CD8-positive, alpha-beta memory T cell (primary cell): ENCODE measurements at regions not wholly inside any gene's neighbourhood (a gene's known extent, or its start where the extent isn't known, plus 50 kb on each side); places are given as distances from the start of the nearest gene placed in this dataset.
A peak's percentile ranks its signal among the peaks of the same experiment; 100 is the strongest.
"Not testable (repeated sequence)": the region's sequence is repeated elsewhere in the genome, so short reads cannot be mapped to it uniquely, and the experiment has no call there.

ENCODE experiments used
- CTCF ChIA-PET: fragments of 350-600 bp; sonication (Branson Sonifier 250); formaldehyde crosslinking; loops from one replicate; lab custom pipeline; 2021; ENCODE audit warnings: antibody characterized with exemption; lab: Charles Lee
- POLR2A ChIA-PET: fragments of 350-600 bp; sonication (Branson Sonifier 250); formaldehyde crosslinking; loops from one replicate; lab custom pipeline; 2021; ENCODE audit warnings: antibody characterized with exemption; lab: Charles Lee
- DNase-seq, 5 donors: peaks; one replicate each; pipeline versions ENCODE4 v3.0.0 to v3.0.0-alpha.2; 2020 to 2022; ENCODE audit warnings: mixed read lengths in 1 of 5
- H3K27ac ChIP-seq: one replicate; pipeline ENCODE4 v1.7.0; 2013; ENCODE audit warnings: low read depth, mild to moderate bottlenecking, low read length, moderate library complexity
- H3K27me3 ChIP-seq: 2 replicates; pipeline ENCODE4 v1.7.0; 2013; ENCODE audit warnings: low read length, mild to moderate bottlenecking; ENCODE audit not compliant: insufficient read depth, poor library complexity, severe bottlenecking
- H3K36me3 ChIP-seq: 2 replicates; pipeline ENCODE4 v1.7.0; 2013; ENCODE audit warnings: mild to moderate bottlenecking, low read length, moderate library complexity; ENCODE audit not compliant: insufficient read depth
- H3K4me1 ChIP-seq: 2 replicates; pipeline ENCODE4 v1.7.0; 2013; ENCODE audit warnings: mild to moderate bottlenecking, low read length, moderate library complexity; ENCODE audit not compliant: insufficient read depth
- H3K4me3 ChIP-seq: 2 replicates; pipeline ENCODE4 v1.7.0; 2013; ENCODE audit warnings: mild to moderate bottlenecking, low read length
- H3K9me3 ChIP-seq: 2 replicates; pipeline ENCODE4 v1.7.0; 2013; ENCODE audit warnings: mild to moderate bottlenecking, low read length
- H3K27ac Mint-ChIP-seq, 8 donors: one replicate each; pipeline ENCODE4 v1.8.0; 2020 to 2021; ENCODE audit warnings: mixed read lengths in 8 of 8, mild to moderate bottlenecking in 6 of 8, inconsistent platforms in 3 of 8, moderate library complexity in 3 of 8
- H3K27me3 Mint-ChIP-seq, 2 donors: one replicate each; pipeline ENCODE4 v1.8.0; 2020 to 2021; ENCODE audit warnings: mixed read lengths in 2 of 2, mild to moderate bottlenecking in 1 of 2, moderate library complexity in 1 of 2
- H3K36me3 Mint-ChIP-seq, 3 donors: one replicate each; pipeline ENCODE4 v1.8.0; 2020 to 2021; ENCODE audit warnings: mixed read lengths in 3 of 3, inconsistent platforms in 1 of 3, mild to moderate bottlenecking in 1 of 3
- H3K4me1 Mint-ChIP-seq, 3 donors: one replicate each; pipeline ENCODE4 v1.8.0; 2020 to 2021; ENCODE audit warnings: mixed read lengths in 3 of 3, inconsistent platforms in 1 of 3, mild to moderate bottlenecking in 1 of 3
- H3K4me3 Mint-ChIP-seq, 7 donors: one replicate each; pipeline ENCODE4 v1.8.0; 2020 to 2021; ENCODE audit warnings: mixed read lengths in 7 of 7, mild to moderate bottlenecking in 6 of 7, moderate library complexity in 4 of 7, inconsistent platforms in 2 of 7
- H3K9me3 Mint-ChIP-seq, 5 donors: one replicate each; pipeline ENCODE4 v1.8.0; 2020 to 2022; ENCODE audit warnings: mixed read lengths in 5 of 5, mild to moderate bottlenecking in 3 of 5, moderate library complexity in 2 of 5, inconsistent platforms in 1 of 5

- H3K27me3 Mint-ChIP-seq, DNase-seq, POLR2A ChIA-PET, H3K4me1 Mint-ChIP-seq, H3K36me3 Mint-ChIP-seq, H3K9me3 Mint-ChIP-seq, CTCF ChIA-PET, H3K27me3 ChIP-seq, H3K27ac ChIP-seq, H3K36me3 ChIP-seq, H3K4me1 ChIP-seq, H3K27ac Mint-ChIP-seq, H3K4me3 Mint-ChIP-seq, H3K9me3 ChIP-seq, H3K4me3 ChIP-seq: not testable (repeated sequence)
Measured at GRCh38 chr6:105853979-105854378, 232.2 kb upstream of the PRDM1 start.

DNA sequence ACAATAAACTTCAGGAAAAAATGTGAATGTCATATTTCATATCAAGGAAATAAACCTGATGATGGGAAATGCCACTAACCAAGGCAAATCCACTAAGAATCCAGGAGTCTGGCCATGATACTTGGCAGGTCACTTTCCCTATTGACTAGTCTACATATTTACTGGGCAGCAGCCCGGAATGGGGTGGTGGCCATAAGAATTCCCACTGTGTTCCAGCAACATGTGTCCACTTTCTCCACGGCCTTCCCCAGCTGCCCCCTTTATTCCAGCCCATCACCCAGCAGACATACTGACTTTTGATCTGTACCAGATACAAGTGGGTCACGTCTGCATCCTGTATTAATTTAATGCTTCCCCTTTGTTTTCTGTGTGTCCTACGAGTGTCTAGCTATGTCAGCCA lies 234.5 kb upstream of the PRDM1 start:
- Mint-ChIP-seq H3K27ac (no peak overlapping the region), H3K4me3 (no peak overlapping the region), H3K9me3 (no peaks in the 10 kb centered on the region), H3K4me1 (no peaks in the 10 kb centered on the region), H3K36me3 (no peaks in the 10 kb centered on the region), H3K27me3 (peaks cover 2 to 7% of the 10 kb centered on the region in 2 donors)
- Histone ChIP-seq H3K36me3 (no peaks in the 10 kb centered on the region), H3K9me3 (no peaks in the 10 kb centered on the region), H3K27ac (no peak overlapping the region), H3K27me3 (no peaks in the 10 kb centered on the region), H3K4me1 (no peaks in the 10 kb centered on the region), H3K4me3 (no peak overlapping the region)
- ChIA-PET CTCF (no interaction called here), POLR2A (no interaction called here)
- no peak for DNase-seq

GRCh38 chr6:105851113-105851580 lies 235.0 kb upstream of the PRDM1 start:
- Histone ChIP-seq H3K4me3 (no peak overlapping the region), H3K36me3 (no peaks in the 10 kb centered on the region), H3K27ac (no peak overlapping the region), H3K4me1 (no peaks in the 10 kb centered on the region), H3K9me3 (no peaks in the 10 kb centered on the region), H3K27me3 (no peaks in the 10 kb centered on the region)
- H3K4me3 Mint-ChIP-seq = no peak overlapping the region
- ChIA-PET POLR2A (no interaction called here), CTCF (no interaction called here)
- H3K27me3 Mint-ChIP-seq = peaks cover 2% of the 10 kb centered on the region in 2 donors
- DNase-seq = no peak
- no peaks in the 10 kb centered on the region for H3K36me3 Mint-ChIP-seq
- H3K27ac Mint-ChIP-seq = peak overlapping the region in 1 of 8 donors; percentile 48
- no peaks in the 10 kb centered on the region for H3K4me1 Mint-ChIP-seq
- H3K9me3 Mint-ChIP-seq = no peaks in the 10 kb centered on the region

GRCh38 chr6:105850261-105851112 lies 235.6 kb upstream of the PRDM1 start:
- POLR2A ChIA-PET = no interaction called here
- Mint-ChIP-seq H3K36me3 (no peaks in the 10 kb centered on the region), H3K4me3 (no peak overlapping the region), H3K9me3 (no peaks in the 10 kb centered on the region), H3K27ac (no peak overlapping the region), H3K27me3 (peaks cover 0 to 2% of the 10 kb centered on the region in 2 donors), H3K4me1 (no peaks in the 10 kb centered on the region)
- Histone ChIP-seq H3K27ac (no peak overlapping the region), H3K4me3 (no peak overlapping the region), H3K9me3 (no peaks in the 10 kb centered on the region), H3K36me3 (no peaks in the 10 kb centered on the region), H3K27me3 (no peaks in the 10 kb centered on the region), H3K4me1 (no peaks in the 10 kb centered on the region)
- no peak for DNase-seq
- CTCF ChIA-PET = no interaction called here

DNA sequence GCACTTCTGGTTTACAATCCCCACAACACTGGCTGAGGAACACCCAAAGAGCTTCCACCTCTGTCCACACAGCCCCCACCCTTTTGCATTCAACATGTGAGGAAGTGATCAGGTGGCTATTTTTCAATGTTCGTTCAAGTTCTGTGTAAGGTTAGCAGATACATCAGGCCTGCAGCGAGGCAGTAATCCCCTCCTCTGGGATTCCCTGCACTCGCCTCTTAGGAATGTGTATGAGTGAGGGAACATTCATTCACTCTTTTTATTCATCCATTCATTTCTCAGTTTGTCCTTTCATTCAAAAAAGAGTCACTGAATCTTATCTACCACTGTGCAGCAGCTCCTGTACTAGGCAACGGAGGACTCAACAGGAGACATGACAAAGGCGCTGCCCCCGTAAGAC lies 236.4 kb upstream of the PRDM1 start:
- peaks cover 0 to 2% of the 10 kb centered on the region in 2 donors for H3K27me3 Mint-ChIP-seq
- CTCF ChIA-PET = no interaction called here

GRCh38 chr6:105847433-105847832 lies 238.7 kb upstream of the PRDM1 start:
- H3K4me3 Mint-ChIP-seq = no peak overlapping the region
- no peaks in the 10 kb centered on the region for H3K27me3 ChIP-seq
- H3K27me3 Mint-ChIP-seq = peaks cover 0 to 4% of the 10 kb centered on the region in 2 donors
- no peaks in the 10 kb centered on the region for H3K9me3 ChIP-seq
- H3K27ac ChIP-seq = no peak overlapping the region
- POLR2A ChIA-PET = no interaction called here
- no peak overlapping the region for H3K4me3 ChIP-seq
- CTCF ChIA-PET = no interaction called here
- no peaks in the 10 kb centered on the region for H3K36me3 ChIP-seq
- no peaks in the 10 kb centered on the region for H3K4me1 ChIP-seq
- no peak for DNase-seq
- H3K27ac Mint-ChIP-seq = no peak overlapping the region
- no peaks in the 10 kb centered on the region for H3K9me3 Mint-ChIP-seq
- H3K36me3 Mint-ChIP-seq = no peaks in the 10 kb centered on the region
- H3K4me1 Mint-ChIP-seq = no peaks in the 10 kb centered on the region

More for the DNA sequence above, 236.4 kb upstream of the PRDM1 start:
- H3K4me1 ChIP-seq = no peaks in the 10 kb centered on the region
- DNase-seq = no peak
- no peak overlapping the region for H3K4me3 ChIP-seq
- Mint-ChIP-seq H3K27ac (no peak overlapping the region), H3K4me1 (no peaks in the 10 kb centered on the region), H3K4me3 (no peak overlapping the region), H3K9me3 (no peaks in the 10 kb centered on the region), H3K36me3 (no peaks in the 10 kb centered on the region)
- H3K9me3 ChIP-seq = no peaks in the 10 kb centered on the region
- no peaks in the 10 kb centered on the region for H3K36me3 ChIP-seq
- POLR2A ChIA-PET = no interaction called here
- no peak overlapping the region for H3K27ac ChIP-seq
- no peaks in the 10 kb centered on the region for H3K27me3 ChIP-seq

DNA sequence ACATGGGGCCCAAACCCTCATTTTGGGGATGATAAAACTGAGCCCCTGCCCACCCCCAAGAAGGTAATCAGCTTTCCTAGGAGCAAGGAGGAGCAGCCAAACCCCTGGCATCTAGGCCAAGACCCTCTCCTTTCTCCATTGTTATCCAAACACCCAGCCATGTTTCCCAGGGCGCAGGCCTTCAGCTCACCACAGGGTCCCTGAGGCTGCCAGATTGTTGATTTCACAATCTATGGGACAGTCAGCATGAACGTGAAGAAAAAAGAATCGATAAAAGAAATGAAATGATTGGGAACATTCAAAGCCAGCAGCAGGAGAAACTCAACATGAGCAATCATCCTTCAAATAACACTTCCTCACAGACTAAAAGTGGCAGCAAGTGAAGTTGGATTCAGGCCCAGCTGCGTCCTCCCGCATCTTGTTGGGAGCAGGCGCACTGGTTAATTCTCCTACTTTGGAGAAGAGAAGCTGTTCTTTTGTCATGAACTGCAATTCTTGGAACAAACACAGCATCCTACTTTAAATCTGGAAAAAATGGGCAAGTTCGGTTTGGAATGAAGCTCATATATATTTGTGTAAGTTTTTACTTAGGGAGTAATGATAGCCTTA lies 241.8 kb upstream of the PRDM1 start:
- H3K4me1 Mint-ChIP-seq = no peaks in the 10 kb centered on the region
- H3K9me3 Mint-ChIP-seq = peaks cover 0 to 3% (median 0%) of the 10 kb centered on the region in 5 donors
- H3K36me3 ChIP-seq = no peaks in the 10 kb centered on the region
- H3K4me3 Mint-ChIP-seq = no peak overlapping the region
- H3K27ac ChIP-seq = no peak overlapping the region
- peaks cover 0 to 2% of the 10 kb centered on the region in 2 donors for H3K27me3 Mint-ChIP-seq
- DNase-seq = no peak
- CTCF ChIA-PET = no interaction called here
- H3K9me3 ChIP-seq = no peaks in the 10 kb centered on the region
- POLR2A ChIA-PET = no interaction called here
- no peaks in the 10 kb centered on the region for H3K27me3 ChIP-seq
- H3K4me3 ChIP-seq = no peak overlapping the region
- no peaks in the 10 kb centered on the region for H3K36me3 Mint-ChIP-seq
- no peaks in the 10 kb centered on the region for H3K4me1 ChIP-seq
- H3K27ac Mint-ChIP-seq = no peak overlapping the region

DNA sequence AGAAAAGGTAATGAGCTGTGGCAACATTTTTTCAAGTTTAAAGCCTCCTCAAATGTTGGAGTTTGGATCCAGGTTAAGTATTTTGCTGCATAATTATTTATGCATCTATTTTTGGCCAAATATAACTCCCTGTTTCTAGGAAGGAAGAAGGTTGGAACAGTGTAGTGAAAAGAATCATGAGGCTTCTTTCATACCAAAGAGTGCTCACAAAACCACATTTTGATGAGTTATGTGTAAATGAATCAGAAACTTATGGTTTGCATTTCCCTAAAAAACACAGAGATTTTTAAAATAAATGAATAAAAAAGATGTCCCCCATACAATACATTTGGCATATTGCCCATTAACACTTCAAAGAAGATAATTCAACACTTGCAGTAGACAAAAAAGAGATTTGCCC lies 246.9 kb upstream of the PRDM1 start:
- peaks cover 0 to 4% (median 0%) of the 10 kb centered on the region in 3 donors for H3K4me1 Mint-ChIP-seq
- H3K27ac Mint-ChIP-seq = no peak overlapping the region
- H3K27me3 ChIP-seq = no peaks in the 10 kb centered on the region
- no peaks in the 10 kb centered on the region for H3K4me1 ChIP-seq
- H3K36me3 ChIP-seq = no peaks in the 10 kb centered on the region
- peaks cover 0 to 2% of the 10 kb centered on the region in 2 donors for H3K27me3 Mint-ChIP-seq
- POLR2A ChIA-PET = no interaction called here
- no peak for DNase-seq
- H3K9me3 ChIP-seq = no peaks in the 10 kb centered on the region
- H3K4me3 Mint-ChIP-seq = no peak overlapping the region
- no peaks in the 10 kb centered on the region for H3K36me3 Mint-ChIP-seq
- no peak overlapping the region for H3K27ac ChIP-seq
- CTCF ChIA-PET = no interaction called here
- H3K4me3 ChIP-seq = no peak overlapping the region
- H3K9me3 Mint-ChIP-seq = peaks cover 0 to 3% (median 0%) of the 10 kb centered on the region in 5 donors
